Small intestine (tissue), 7 donors: ENCODE measurements at regions not wholly inside any gene's neighbourhood (a gene's known extent, or its start where the extent isn't known, plus 50 kb on each side); places are given as distances from the start of the nearest gene placed in this dataset.
"Not testable (repeated sequence)": the region's sequence is repeated elsewhere in the genome, so short reads cannot be mapped to it uniquely, and the experiment has no call there.

Source experiments
- DNase-seq, 2 donors: peaks; one replicate each; pipeline versions ENCODE4 v3.0.0 to v3.0.0-alpha.2; 2013
- FAIRE-seq: peaks from 2 replicates; lab custom pipeline; 2012; peaks lifted over from hg19 to GRCh38; lab: Jason Lieb, UNC
- H3K27ac ChIP-seq, 3 donors: one replicate each; pipeline ENCODE4 v1.5.1; 2013; ENCODE audit warnings: low read length in 2 of 3, mild to moderate bottlenecking in 2 of 3, control low read depth in 1 of 3, inconsistent platforms in 1 of 3, low read depth in 1 of 3, moderate library complexity in 1 of 3
- H3K27me3 ChIP-seq, 3 donors: one replicate each; pipeline ENCODE4 v1.6.1; 2013; ENCODE audit warnings: low read length in 3 of 3, inconsistent platforms in 1 of 3; ENCODE audit not compliant: control insufficient read depth in 3 of 3, insufficient read depth in 3 of 3
- H3K36me3 ChIP-seq, 3 donors: one replicate each; pipeline ENCODE4 v1.6.1; 2013; ENCODE audit warnings: low read length in 3 of 3, inconsistent platforms in 1 of 3, low read depth in 1 of 3, mild to moderate bottlenecking in 1 of 3, moderate library complexity in 1 of 3; ENCODE audit not compliant: control insufficient read depth in 3 of 3, insufficient read depth in 2 of 3
- H3K4me1 ChIP-seq, 3 donors: one replicate each; pipeline ENCODE4 v1.6.1; 2013; ENCODE audit warnings: low read length in 2 of 3, inconsistent platforms in 1 of 3, low read depth in 1 of 3, mild to moderate bottlenecking in 1 of 3, moderate library complexity in 1 of 3; ENCODE audit not compliant: control insufficient read depth in 3 of 3, insufficient read depth in 2 of 3
- H3K4me3 ChIP-seq, 3 donors: one replicate each; pipeline ENCODE4 v1.5.1; 2013; ENCODE audit warnings: low read length in 3 of 3, control low read depth in 1 of 3, inconsistent platforms in 1 of 3, low read depth in 1 of 3, mild to moderate bottlenecking in 1 of 3, moderate library complexity in 1 of 3
- H3K9me3 ChIP-seq, 2 donors: one replicate each; pipeline ENCODE4 v1.6.1; 2013; ENCODE audit warnings: low read depth in 1 of 2, low read length in 1 of 2; ENCODE audit not compliant: control insufficient read depth in 2 of 2, insufficient read depth in 1 of 2
- WGBS, 3 donors: extraction: QIAGEN DNeasy Blood & Tissue Kit; methylation state at CpG; one replicate each; pipeline ENCODE4 v1.1.7; 2013; 5-methylcytosine and 5-hydroxymethylcytosine counted together
- donor health status: healthy with polysubstance abuse.
- donor health status: control.
- donor health status: control.
- donor health status: Bipolar disorder and iron deficiency.
- donor health status: healthy.

GRCh38 chr10:53222806-53223205 lies 450.2 kb upstream of the MBL2 start:
- no peak for DNase-seq
- 65 to 81% (median 79%) methylated on average over 5 of the region's 5 CpGs for WGBS, 3 donors
- H3K27ac ChIP-seq = no peak overlapping the region
- H3K27me3 ChIP-seq = no peaks in the 10 kb centered on the region
- FAIRE-seq = no peak
- no peak overlapping the region for H3K4me3 ChIP-seq
- H3K4me1 ChIP-seq = no peaks in the 10 kb centered on the region
- H3K9me3 ChIP-seq = peaks cover 0 to 15% of the 10 kb centered on the region in 2 donors
- H3K36me3 ChIP-seq = no peaks in the 10 kb centered on the region

GRCh38 chr10:53209944-53210611 lies 437.5 kb upstream of the MBL2 start:
- H3K4me1 ChIP-seq = no peaks in the 10 kb centered on the region
- 55 to 63% (median 58%) methylated on average over 8 of the region's 8 CpGs for WGBS, 3 donors
- peaks cover 0 to 6% of the 10 kb centered on the region in 2 donors for H3K9me3 ChIP-seq
- no peak overlapping the region for H3K27ac ChIP-seq
- peak; percentile 13 to 24 for DNase-seq
- H3K36me3 ChIP-seq = no peaks in the 10 kb centered on the region
- H3K27me3 ChIP-seq = no peaks in the 10 kb centered on the region
- FAIRE-seq = no peak
- no peak overlapping the region for H3K4me3 ChIP-seq

- WGBS, 3 donors = 85 to 90% (median 89%) methylated on average over 2 of the region's 2 CpGs
- H3K27me3 ChIP-seq = no peaks in the 10 kb centered on the region
- H3K27ac ChIP-seq = no peak overlapping the region
- FAIRE-seq (no peak), DNase-seq (no peak)
- H3K4me1 ChIP-seq = no peaks in the 10 kb centered on the region
- H3K4me3 ChIP-seq = no peak overlapping the region
- H3K9me3 ChIP-seq = peaks cover 0 to 9% of the 10 kb centered on the region in 2 donors
- H3K36me3 ChIP-seq = no peaks in the 10 kb centered on the region
These were observed 411.1 kb upstream of the MBL2 start for GRCh38 chr10:53183733-53184132.

- FAIRE-seq (no peak), DNase-seq (peak in 1 of 2 donors; percentile 29)
- no peak overlapping the region for H3K4me3 ChIP-seq
These were observed 404.9 kb upstream of the MBL2 start for GRCh38 chr10:53177468-53177867.

GRCh38 chr10:53166325-53166724 lies 393.7 kb upstream of the MBL2 start:
- 72 to 86% (median 78%) methylated on average over 3 of the region's 3 CpGs for WGBS, 3 donors
- no peak for DNase-seq
- Histone ChIP-seq H3K27me3 (no peaks in the 10 kb centered on the region), H3K4me3 (no peak overlapping the region), H3K27ac (no peak overlapping the region), H3K9me3 (no peaks in the 10 kb centered on the region), H3K4me1 (no peaks in the 10 kb centered on the region), H3K36me3 (no peaks in the 10 kb centered on the region)
- FAIRE-seq = no peak

More at GRCh38 chr10:53177468-53177867, 404.9 kb upstream of the MBL2 start:
- Histone ChIP-seq H3K27ac (no peak overlapping the region), H3K9me3 (no peaks in the 10 kb centered on the region), H3K4me1 (peaks cover 0 to 5% (median 0%) of the 10 kb centered on the region in 3 donors), H3K36me3 (no peaks in the 10 kb centered on the region), H3K27me3 (no peaks in the 10 kb centered on the region)

- Histone ChIP-seq H3K9me3 (no peaks in the 10 kb centered on the region), H3K4me1 (no peaks in the 10 kb centered on the region), H3K4me3 (no peak overlapping the region), H3K36me3 (no peaks in the 10 kb centered on the region), H3K27me3 (no peaks in the 10 kb centered on the region), H3K27ac (no peak overlapping the region)
- FAIRE-seq (no peak), DNase-seq (peak in 1 of 2 donors; percentile 3)
- 27 to 66% (median 44%) methylated on average over 3 of the region's 3 CpGs for WGBS, 3 donors
These were observed 390.3 kb upstream of the MBL2 start for GRCh38 chr10:53162856-53163255.

GRCh38 chr10:53161231-53161630 lies 388.6 kb upstream of the MBL2 start:
- Histone ChIP-seq H3K27me3 (no peaks in the 10 kb centered on the region), H3K36me3 (no peaks in the 10 kb centered on the region), H3K4me3 (no peak overlapping the region), H3K9me3 (no peaks in the 10 kb centered on the region), H3K4me1 (no peaks in the 10 kb centered on the region), H3K27ac (no peak overlapping the region)
- DNase-seq = no peak
- no peak for FAIRE-seq

GRCh38 chr10:53155674-53156073 lies 383.1 kb upstream of the MBL2 start:
- H3K36me3 ChIP-seq, H3K9me3 ChIP-seq, H3K27ac ChIP-seq, H3K27me3 ChIP-seq, DNase-seq, H3K4me1 ChIP-seq, H3K4me3 ChIP-seq, FAIRE-seq: not testable (repeated sequence)
- WGBS, 3 donors = 69 to 87% (median 76%) methylated on average over 4 of the region's 4 CpGs

- H3K27me3 ChIP-seq = no peaks in the 10 kb centered on the region
- DNase-seq (no peak), FAIRE-seq (no peak)
- H3K9me3 ChIP-seq = peaks cover 0 to 5% of the 10 kb centered on the region in 2 donors
- H3K27ac ChIP-seq = no peak overlapping the region
- H3K4me3 ChIP-seq = no peak overlapping the region
- H3K36me3 ChIP-seq = no peaks in the 10 kb centered on the region
- H3K4me1 ChIP-seq = no peaks in the 10 kb centered on the region
- WGBS, 3 donors = 84 to 100% (median 86%) methylated on average over 1 of the region's 1 CpG
These were observed 381.2 kb upstream of the MBL2 start for GRCh38 chr10:53153831-53154230.
